ENCODE measurements at regions not wholly inside any gene's neighbourhood (a gene's known extent, or its start where the extent isn't known, plus 50 kb on each side); places are given as distances from the start of the nearest gene placed in this dataset.

- TF ChIP-seq, protein P1, sequence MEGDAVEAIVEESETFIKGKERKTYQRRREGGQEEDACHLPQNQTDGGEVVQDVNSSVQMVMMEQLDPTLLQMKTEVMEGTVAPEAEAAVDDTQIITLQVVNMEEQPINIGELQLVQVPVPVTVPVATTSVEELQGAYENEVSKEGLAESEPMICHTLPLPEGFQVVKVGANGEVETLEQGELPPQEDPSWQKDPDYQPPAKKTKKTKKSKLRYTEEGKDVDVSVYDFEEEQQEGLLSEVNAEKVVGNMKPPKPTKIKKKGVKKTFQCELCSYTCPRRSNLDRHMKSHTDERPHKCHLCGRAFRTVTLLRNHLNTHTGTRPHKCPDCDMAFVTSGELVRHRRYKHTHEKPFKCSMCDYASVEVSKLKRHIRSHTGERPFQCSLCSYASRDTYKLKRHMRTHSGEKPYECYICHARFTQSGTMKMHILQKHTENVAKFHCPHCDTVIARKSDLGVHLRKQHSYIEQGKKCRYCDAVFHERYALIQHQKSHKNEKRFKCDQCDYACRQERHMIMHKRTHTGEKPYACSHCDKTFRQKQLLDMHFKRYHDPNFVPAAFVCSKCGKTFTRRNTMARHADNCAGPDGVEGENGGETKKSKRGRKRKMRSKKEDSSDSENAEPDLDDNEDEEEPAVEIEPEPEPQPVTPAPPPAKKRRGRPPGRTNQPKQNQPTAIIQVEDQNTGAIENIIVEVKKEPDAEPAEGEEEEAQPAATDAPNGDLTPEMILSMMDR (IDR thresholded peaks at IDR 0.05; ENCODE audit: borderline replicate concordance, control extremely low read depth, extremely low read depth, insufficient read depth, missing control alignments) = no peak
- in situ Hi-C loops (cut with MboI; ENCODE audit: low sequenced_read_pairs, unreplicated experiment) = no loop called here
- DNase-seq (ENCODE audit: low spot score) = no peak
These were observed 131.9 kb upstream of the ZNF516 start for GRCh38 chr18:76626991-76627390.

- DNase-seq (ENCODE audit: low spot score) = no peak
- in situ Hi-C loops (cut with MboI; ENCODE audit: low sequenced_read_pairs, unreplicated experiment) = no loop called here
- TF ChIP-seq, protein P1 (IDR thresholded peaks at IDR 0.05; ENCODE audit: borderline replicate concordance, control extremely low read depth, extremely low read depth, insufficient read depth, missing control alignments) = no peak
These were observed 127.6 kb upstream of the ZNF516 start for GRCh38 chr18:76622651-76623050.

DNA sequence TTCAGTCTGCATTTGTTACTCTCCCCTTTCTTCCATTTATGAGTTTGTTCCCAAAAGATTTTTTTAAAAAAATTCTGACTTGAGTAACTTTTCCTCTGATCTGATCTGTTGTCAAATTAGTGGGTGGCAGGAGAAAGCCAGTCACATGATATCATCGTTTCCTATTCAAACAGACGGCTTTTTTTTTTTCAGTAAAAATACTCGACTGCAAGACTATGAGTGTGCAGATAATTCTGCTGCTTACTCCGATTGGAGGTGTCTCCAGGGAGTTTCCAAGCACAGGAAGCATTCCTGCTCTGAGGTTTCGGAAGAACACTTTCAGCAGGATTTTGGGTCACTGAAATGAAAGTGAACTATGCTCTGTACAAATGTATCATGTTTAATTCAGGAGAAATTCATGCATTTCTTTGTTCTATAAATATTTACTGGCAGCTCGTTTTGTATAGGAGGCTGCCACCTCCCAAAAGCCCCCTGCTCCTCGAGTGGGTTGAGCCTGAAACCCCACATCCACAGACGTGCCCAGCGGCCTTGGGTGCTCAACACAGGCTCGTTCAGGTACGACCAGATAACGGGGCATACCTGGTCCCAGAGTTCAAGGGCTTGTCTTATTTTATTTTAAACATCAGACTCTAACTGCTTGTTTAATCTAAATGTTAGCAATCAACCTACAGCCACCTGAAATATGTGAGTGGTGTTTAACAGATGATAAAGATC lies 126.9 kb upstream of the ZNF516 start:
- in situ Hi-C loops (cut with MboI; ENCODE audit: low sequenced_read_pairs, unreplicated experiment) = no loop called here
- TF ChIP-seq, protein P1 (IDR thresholded peaks at IDR 0.05; ENCODE audit: borderline replicate concordance, control extremely low read depth, extremely low read depth, insufficient read depth, missing control alignments) = no peak
- no peak for DNase-seq (ENCODE audit: low spot score)

GRCh38 chr18:76621226-76621625 lies 126.2 kb upstream of the ZNF516 start:
- no peak for DNase-seq (ENCODE audit: low spot score)
- in situ Hi-C loops (cut with MboI; ENCODE audit: low sequenced_read_pairs, unreplicated experiment) = no loop called here
- TF ChIP-seq, protein P1 (IDR thresholded peaks at IDR 0.05; ENCODE audit: borderline replicate concordance, control extremely low read depth, extremely low read depth, insufficient read depth, missing control alignments) = no peak

DNA sequence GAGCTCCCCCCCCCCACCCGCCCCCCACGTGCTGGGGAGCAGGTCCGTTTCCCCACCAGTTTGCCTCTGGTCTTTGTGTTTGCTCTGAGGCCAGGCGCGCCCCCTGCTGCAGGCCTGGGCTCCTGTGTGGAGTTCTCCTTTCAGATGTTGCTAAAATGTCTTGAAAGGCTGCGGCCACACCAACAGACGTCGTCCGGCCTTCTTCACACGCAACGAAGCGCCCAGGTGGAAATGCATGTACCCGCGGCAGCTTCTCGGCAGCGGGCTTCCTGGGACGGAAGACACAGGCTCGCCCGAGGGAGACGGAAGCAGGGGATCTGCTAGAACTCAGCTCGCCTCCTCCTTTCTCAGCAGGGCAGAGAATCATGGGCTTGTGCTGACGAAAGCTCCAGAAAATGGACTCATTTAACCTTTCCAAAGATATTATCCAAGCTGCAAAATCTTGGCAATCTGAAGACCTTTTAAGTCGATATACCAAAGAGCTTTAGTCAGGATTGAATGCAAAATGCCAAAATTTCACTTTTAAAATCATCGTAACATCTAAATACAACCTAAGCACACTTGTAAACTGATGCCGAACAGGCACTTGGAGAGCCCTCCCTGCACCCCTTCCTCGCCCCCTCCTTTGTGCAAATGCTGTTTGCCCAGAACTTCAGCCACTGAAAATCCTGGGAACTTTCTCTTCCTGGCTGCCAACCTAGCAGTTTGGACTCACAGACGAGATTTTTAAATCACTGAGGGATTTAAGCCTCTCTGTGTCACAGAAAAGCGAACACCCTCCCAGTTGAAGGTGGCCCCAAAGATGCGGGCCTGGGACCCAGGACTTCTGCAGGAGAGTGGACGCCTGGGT lies 125.5 kb upstream of the ZNF516 start:
- in situ Hi-C loops (cut with MboI; ENCODE audit: low sequenced_read_pairs, unreplicated experiment) = no loop called here
- DNase-seq (ENCODE audit: low spot score) = peak; percentile 85
- TF ChIP-seq, protein P1 (IDR thresholded peaks at IDR 0.05; ENCODE audit: borderline replicate concordance, control extremely low read depth, extremely low read depth, insufficient read depth, missing control alignments) = peak; percentile 80

GRCh38 chr18:76619621-76620315 lies 124.7 kb upstream of the ZNF516 start:
- TF ChIP-seq, protein P1 (IDR thresholded peaks at IDR 0.05; ENCODE audit: borderline replicate concordance, control extremely low read depth, extremely low read depth, insufficient read depth, missing control alignments) = no peak
- DNase-seq (ENCODE audit: low spot score) = no peak
- in situ Hi-C loops (cut with MboI; ENCODE audit: low sequenced_read_pairs, unreplicated experiment) = no loop called here

Measured in GM13976 (cell line).